Right ventricle myocardium superior (tissue), 1 donor: ENCODE measurements at regions not wholly inside any gene's neighbourhood (a gene's known extent, or its start where the extent isn't known, plus 50 kb on each side); places are given as distances from the start of the nearest gene placed in this dataset. TPM values are rescaled to one million over a fixed set of nuclear protein-coding genes. Genes with fewer than 3 reads are reported as not detected.
"Not testable (repeated sequence)": the region's sequence is repeated elsewhere in the genome, so short reads cannot be mapped to it uniquely, and the experiment has no call there.

ENCODE experiments used
- ATAC-seq: fragments of 200-7000 bp; cut with Tn5 transposase; one replicate; pipeline ENCODE4 v1.9.1; 2020; ENCODE audit warnings: mild to moderate bottlenecking; ENCODE audit not compliant: poor library complexity
- DNase-seq: peaks from one replicate; pipeline ENCODE4 v3.0.0-alpha.2; 2020
- intact Hi-C: fragments of 100-400 bp; cut with DNase I; formaldehyde crosslinking; loops from one replicate; pipeline ENCODE4 v1.11.2; 2022
- microRNA-seq: library from miRNA; unstranded; fragments of <30 nt; microRNA quantifications from one replicate; pipeline ENCODE4 v1.2.0, GENCODE V29; 2020
- donor health status: DM: no; HTN: yes; CAD: no; lungs with severe emphysema.

GRCh38 chr4:184959786-184960185 is 58.5 kb upstream of the HELT start:
- DNase-seq (no peak), ATAC-seq (no peak)
- intact Hi-C loops: no loop called here

GRCh38 chr4:184960505-184960971 is 57.8 kb upstream of the HELT start:
- DNase-seq (no peak), ATAC-seq (peak; percentile 67)
- intact Hi-C loops: no loop called here

GRCh38 chr4:184961660-184962059 is 56.6 kb upstream of the HELT start:
- no peak for ATAC-seq
- intact Hi-C loops: no loop called here
- DNase-seq: no peak

- DNase-seq: no peak
- intact Hi-C loops: no loop called here
- no peak for ATAC-seq
Observed at GRCh38 chr4:184962125-184962638, 56.1 kb upstream of the HELT start.

GRCh38 chr4:184965230-184966050 is 52.9 kb upstream of the HELT start:
- DNase-seq, intact Hi-C loops, ATAC-seq: not testable (repeated sequence)

GRCh38 chr4:184966051-184966691 is 52.1 kb upstream of the HELT start:
- ATAC-seq, intact Hi-C loops, DNase-seq: not testable (repeated sequence)

- ATAC-seq, DNase-seq, intact Hi-C loops: not testable (repeated sequence)
Observed at GRCh38 chr4:184967699-184968098, 50.6 kb upstream of the HELT start.

GRCh38 chr4:184968366-184968765 is 49.9 kb upstream of the HELT start:
- ATAC-seq (no peak), DNase-seq (no peak)
- intact Hi-C loops: no loop called here

Small RNAs in the stretch of these regions (microRNA-seq; reads per million reads assigned to microRNA genes)
- not detected for gene MIR4455
